Heart right ventricle (tissue), 16 donors: ENCODE measurements at regions not wholly inside any gene's neighbourhood (a gene's known extent, or its start where the extent isn't known, plus 50 kb on each side); places are given as distances from the start of the nearest gene placed in this dataset.

Source experiments
- ATAC-seq, 8 donors: fragments of 200-7000 bp; cut with Tn5 transposase; one replicate each; pipeline ENCODE4 v1.9.1; 2020; ENCODE audit warnings: mild to moderate bottlenecking in 8 of 8, moderate library complexity in 8 of 8, moderate number of reproducible peaks in 1 of 8
- DNase-seq, 2 donors: peaks; one replicate each; pipeline ENCODE4 v3.0.0-alpha.2; 2020
- H3K27ac ChIP-seq, 10 donors: fragments of 200-600 bp; sonication (generic) in 2 of 10; one replicate each; pipeline versions ENCODE4 v1.5.0 to v1.8.0; 2020 to 2022; ENCODE audit warnings: mild to moderate bottlenecking in 3 of 10
- H3K27me3 ChIP-seq, 7 donors: fragments of 200-600 bp; one replicate each; pipeline ENCODE4 v1.8.0; 2021 to 2022; ENCODE audit warnings: mild to moderate bottlenecking in 2 of 7
- H3K36me3 ChIP-seq, 9 donors: fragments of 200-600 bp; sonication (generic) in 1 of 9; one replicate each; pipeline versions ENCODE4 v1.5.0 to v1.8.0; 2020 to 2022; ENCODE audit warnings: mild to moderate bottlenecking in 2 of 9
- H3K4me1 ChIP-seq, 9 donors: fragments of 200-600 bp; sonication (generic) in 1 of 9; one replicate each; pipeline versions ENCODE4 v1.5.0 to v1.8.0; 2020 to 2022; ENCODE audit warnings: mild to moderate bottlenecking in 4 of 9
- H3K4me3 ChIP-seq, 10 donors: fragments of 200-600 bp; sonication (generic) in 2 of 10; one replicate each; pipeline versions ENCODE4 v1.5.0 to v1.8.0; 2020 to 2022; ENCODE audit warnings: mild to moderate bottlenecking in 7 of 10, moderate library complexity in 2 of 10
- H3K9me3 ChIP-seq, 11 donors: fragments of 200-600 bp in 10 of 11; sonication (generic) in 2 of 11; one replicate each; pipeline versions ENCODE4 v1.5.0 to v1.8.0; 2013 to 2022; ENCODE audit warnings: mild to moderate bottlenecking in 2 of 11, control low read depth in 1 of 11, moderate library complexity in 1 of 11
- CTCF ChIP-seq, 9 donors: fragments of 200-600 bp; sonication (generic) in 2 of 9; IDR thresholded peaks; one replicate each; pipeline versions ENCODE4 v1.5.0 to v1.8.0; 2021 to 2022; ENCODE audit warnings: antibody characterized with exemption in 9 of 9, mild to moderate bottlenecking in 5 of 9, moderate library complexity in 1 of 9
- WGBS, 2 donors: extraction: QIAGEN DNeasy Blood & Tissue Kit; methylation state at CpG; one replicate each; pipeline ENCODE4 v1.1.7; 2013; ENCODE audit warnings: inconsistent platforms in 1 of 2; 5-methylcytosine and 5-hydroxymethylcytosine counted together
- intact Hi-C, 10 donors: fragments of 100-400 bp; cut with DNase I; formaldehyde crosslinking; loops; one replicate each; pipeline versions ENCODE4 v1.11.1 to v1.14.2; 2022
- donor health status: Arrhythmogenic right ventricular cardiomyopathy.
- donor health status: ischemic (EF 13 %, LVEDD 7.1; RV severe dilation, severe dysfunction).
- donor health status: healthy with polysubstance abuse.
- donor health status: DM: no; HTN: yes; CAD: no.
- donor health status: DM: no; HTN: no; CAD: no.
- donor health status: ischemic (EF 25% LVEDD 6.9; RV normal size, moderate dysfunction).
- donor health status: ischemic (EF 25% LVEDD 5.7; RV mildly dilated, moderate dysfunction).
- donor health status: healthy.
- donor health status: DM: yes; HTN: yes; CAD: no.
- donor health status: Ischemic cardiomyopathy.
- donor health status: ischemic (EF 35%, LVEDD 5.7; RV mildly dilated, moderate dysfunction).
- donor health status: nonischemic (EF 11% LVEDD 7.7; RV severe dilation, severe dysfunction).
- donor health status: DM: yes; HTN: yes; CAD: no.
- donor health status: PGD.
- donor health status: ischemic (EF 29% LVEDD 5.4; RV normal size, mild dysfunction).
- donor health status: nonischemic (EF 23%, LVEDD 6.1; RV moderate dilation, normal function).

- no peak for DNase-seq
- H3K27me3 ChIP-seq, result no peaks in the 10 kb centered on the region
- intact Hi-C loops, result no loop called here
- WGBS, 2 donors, result 85 to 86% methylated on average over 2 of the region's 2 CpGs
- ATAC-seq, result no peak
- no peaks in the 10 kb centered on the region for H3K36me3 ChIP-seq
- TF ChIP-seq CTCF (IDR thresholded peaks at IDR 0.05), result no peak
- H3K4me1 ChIP-seq, result peaks cover 0 to 29% (median 8%) of the 10 kb centered on the region in 9 donors
- H3K4me3 ChIP-seq, result no peak overlapping the region
- H3K9me3 ChIP-seq, result peaks cover 0 to 14% (median 4%) of the 10 kb centered on the region in 11 donors
- H3K27ac ChIP-seq, result no peak overlapping the region
These were observed 570.5 kb upstream of the CITED2 start for GRCh38 chr6:139944976-139945375.

GRCh38 chr6:139944131-139944530 lies 569.7 kb upstream of the CITED2 start:
- ATAC-seq, result no peak
- H3K36me3 ChIP-seq, result no peaks in the 10 kb centered on the region
- H3K9me3 ChIP-seq, result peaks cover 0 to 5% (median 0%) of the 10 kb centered on the region in 11 donors
- 69 to 73% methylated on average over 3 of the region's 3 CpGs for WGBS, 2 donors
- H3K4me3 ChIP-seq, result no peak overlapping the region
- H3K27ac ChIP-seq, result peak overlapping the region in 1 of 10 donors; percentile 2
- no peak for DNase-seq
- intact Hi-C loops, result no loop called here
- H3K4me1 ChIP-seq, result peaks cover 0 to 29% (median 8%) of the 10 kb centered on the region in 9 donors
- no peak for TF ChIP-seq CTCF (IDR thresholded peaks at IDR 0.05)
- no peaks in the 10 kb centered on the region for H3K27me3 ChIP-seq

GRCh38 chr6:139943391-139943790 lies 568.9 kb upstream of the CITED2 start:
- no peak for TF ChIP-seq CTCF (IDR thresholded peaks at IDR 0.05)
- ATAC-seq (peak in 7 of 8 donors; percentile 47 to 85 (median 73)), DNase-seq (no peak)
- intact Hi-C loops, result no loop called here
- Histone ChIP-seq H3K4me1 (peaks cover 0 to 29% (median 8%) of the 10 kb centered on the region in 9 donors), H3K4me3 (no peak overlapping the region), H3K9me3 (no peaks in the 10 kb centered on the region), H3K36me3 (no peaks in the 10 kb centered on the region), H3K27me3 (no peaks in the 10 kb centered on the region), H3K27ac (peak overlapping the region in 3 of 10 donors; percentile 2 to 53 (median 24))

- Histone ChIP-seq H3K36me3 (no peaks in the 10 kb centered on the region), H3K4me3 (no peak overlapping the region), H3K4me1 (peaks cover 0 to 29% (median 8%) of the 10 kb centered on the region in 9 donors), H3K27me3 (no peaks in the 10 kb centered on the region), H3K9me3 (no peaks in the 10 kb centered on the region), H3K27ac (peak overlapping the region in 6 of 10 donors; percentile 4 to 53 (median 12))
- intact Hi-C loops, result no loop called here
- 55 to 59% methylated on average over 5 of the region's 5 CpGs for whole genome bisulfite sequencing, 2 donors
- ATAC-seq (peak in 4 of 8 donors; percentile 37 to 50 (median 39)), DNase-seq (no peak)
- TF ChIP-seq CTCF (IDR thresholded peaks at IDR 0.05), result no peak
These were observed 567.9 kb upstream of the CITED2 start for GRCh38 chr6:139942331-139942730.
